ENCODE measurements at regions not wholly inside any gene's neighbourhood (a gene's known extent, or its start where the extent isn't known, plus 50 kb on each side); places are given as distances from the start of the nearest gene placed in this dataset.
"Not testable (repeated sequence)": the region's sequence is repeated elsewhere in the genome, so short reads cannot be mapped to it uniquely, and the experiment has no call there.

DNA sequence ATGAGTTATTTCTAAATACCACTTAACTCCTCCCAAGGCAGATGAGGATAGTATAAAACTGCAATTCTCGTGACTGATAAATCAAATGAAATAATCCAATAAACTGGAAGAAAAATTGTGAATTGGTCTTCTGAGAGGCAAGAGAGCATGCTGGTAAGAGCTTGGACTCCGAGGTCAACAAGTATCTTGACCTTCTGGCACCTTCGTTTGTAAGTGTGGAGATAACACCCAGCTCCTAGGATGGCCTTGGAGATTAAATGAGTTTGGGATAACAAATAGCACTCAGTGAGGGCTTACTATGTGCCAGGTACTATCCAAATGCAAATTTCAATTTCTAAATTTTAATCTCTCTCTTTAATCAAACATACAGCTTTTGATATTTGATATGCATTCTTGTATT is 866.3 kb upstream of the WWC1 start:
- Histone ChIP-seq H3K4me3 (ENCODE audit: low read length) (no peak overlapping the region), H3K27ac (ENCODE audit: low read length) (no peak overlapping the region), H3K27me3 (ENCODE audit: control insufficient read depth, insufficient read depth, low read length) (no peaks in the 10 kb centered on the region), H3K9me3 (ENCODE audit: control insufficient read depth, insufficient read depth, low read length) (no peaks in the 10 kb centered on the region), H3K36me3 (ENCODE audit: control insufficient read depth, insufficient read depth, low read length) (no peaks in the 10 kb centered on the region), H3K4me1 (ENCODE audit: control insufficient read depth, insufficient read depth, low read length) (no peaks in the 10 kb centered on the region)
- DNase-seq: no peak
- H3K4me3 Mint-ChIP-seq: no peak overlapping the region
- intact Hi-C loops (cut with micrococcal nuclease): no loop called here
- 48% methylated on average over 3 of the region's 3 CpGs for WGBS (ENCODE audit: insufficient coverage)
- peaks cover 6 to 13% of the 10 kb centered on the region in 2 donors for H3K9me3 Mint-ChIP-seq
- no peak overlapping the region for H3K27ac Mint-ChIP-seq
- H3K36me3 Mint-ChIP-seq: peaks cover 10% of the 10 kb centered on the region
- TF ChIP-seq, protein P1, sequence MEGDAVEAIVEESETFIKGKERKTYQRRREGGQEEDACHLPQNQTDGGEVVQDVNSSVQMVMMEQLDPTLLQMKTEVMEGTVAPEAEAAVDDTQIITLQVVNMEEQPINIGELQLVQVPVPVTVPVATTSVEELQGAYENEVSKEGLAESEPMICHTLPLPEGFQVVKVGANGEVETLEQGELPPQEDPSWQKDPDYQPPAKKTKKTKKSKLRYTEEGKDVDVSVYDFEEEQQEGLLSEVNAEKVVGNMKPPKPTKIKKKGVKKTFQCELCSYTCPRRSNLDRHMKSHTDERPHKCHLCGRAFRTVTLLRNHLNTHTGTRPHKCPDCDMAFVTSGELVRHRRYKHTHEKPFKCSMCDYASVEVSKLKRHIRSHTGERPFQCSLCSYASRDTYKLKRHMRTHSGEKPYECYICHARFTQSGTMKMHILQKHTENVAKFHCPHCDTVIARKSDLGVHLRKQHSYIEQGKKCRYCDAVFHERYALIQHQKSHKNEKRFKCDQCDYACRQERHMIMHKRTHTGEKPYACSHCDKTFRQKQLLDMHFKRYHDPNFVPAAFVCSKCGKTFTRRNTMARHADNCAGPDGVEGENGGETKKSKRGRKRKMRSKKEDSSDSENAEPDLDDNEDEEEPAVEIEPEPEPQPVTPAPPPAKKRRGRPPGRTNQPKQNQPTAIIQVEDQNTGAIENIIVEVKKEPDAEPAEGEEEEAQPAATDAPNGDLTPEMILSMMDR (IDR thresholded peaks at IDR 0.05): no peak
- H3K27me3 Mint-ChIP-seq (ENCODE audit: low read depth in 2 of 2): no peaks in the 10 kb centered on the region
- no peaks in the 10 kb centered on the region for H3K4me1 Mint-ChIP-seq
- no peak for ATAC-seq

DNA sequence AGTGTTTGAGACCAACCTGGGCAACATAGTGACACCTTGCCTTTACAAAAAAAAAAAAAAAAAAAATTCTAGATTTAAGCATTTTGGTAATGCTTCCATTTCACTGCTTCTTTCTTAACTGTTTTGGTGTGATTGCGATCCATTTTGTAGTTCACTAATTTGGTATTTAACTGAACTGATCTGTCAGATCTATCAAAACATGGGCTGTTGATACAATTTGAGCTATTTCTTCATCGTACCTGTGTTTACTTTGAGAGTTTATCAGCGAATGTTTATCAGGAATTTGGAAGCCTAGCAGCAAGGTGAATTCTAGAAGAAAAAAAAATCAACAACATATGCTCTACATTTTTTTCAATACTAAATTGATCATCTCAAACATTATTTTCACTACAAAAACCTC is 864.9 kb upstream of the WWC1 start:
- H3K4me3 ChIP-seq (ENCODE audit: low read length): no peak overlapping the region
- H3K36me3 Mint-ChIP-seq: peaks cover 10% of the 10 kb centered on the region
- H3K27me3 ChIP-seq (ENCODE audit: control insufficient read depth, insufficient read depth, low read length): no peaks in the 10 kb centered on the region
- DNase-seq (no peak), ATAC-seq (no peak)
- intact Hi-C loops (cut with micrococcal nuclease): no loop called here
- 100% methylated on average over 2 of the region's 3 CpGs for WGBS (ENCODE audit: insufficient coverage)
- H3K27ac Mint-ChIP-seq: no peak overlapping the region
- TF ChIP-seq, protein P1 (IDR thresholded peaks at IDR 0.05): no peak
- no peak overlapping the region for H3K27ac ChIP-seq (ENCODE audit: low read length)
- H3K9me3 Mint-ChIP-seq: peaks cover 6 to 14% of the 10 kb centered on the region in 2 donors
- H3K36me3 ChIP-seq (ENCODE audit: control insufficient read depth, insufficient read depth, low read length): no peaks in the 10 kb centered on the region
- no peak overlapping the region for H3K4me3 Mint-ChIP-seq
- no peaks in the 10 kb centered on the region for H3K27me3 Mint-ChIP-seq (ENCODE audit: low read depth in 2 of 2)
- H3K4me1 Mint-ChIP-seq: no peaks in the 10 kb centered on the region
- H3K4me1 ChIP-seq (ENCODE audit: control insufficient read depth, insufficient read depth, low read length): no peaks in the 10 kb centered on the region
- H3K9me3 ChIP-seq (ENCODE audit: control insufficient read depth, insufficient read depth, low read length): no peaks in the 10 kb centered on the region

DNA sequence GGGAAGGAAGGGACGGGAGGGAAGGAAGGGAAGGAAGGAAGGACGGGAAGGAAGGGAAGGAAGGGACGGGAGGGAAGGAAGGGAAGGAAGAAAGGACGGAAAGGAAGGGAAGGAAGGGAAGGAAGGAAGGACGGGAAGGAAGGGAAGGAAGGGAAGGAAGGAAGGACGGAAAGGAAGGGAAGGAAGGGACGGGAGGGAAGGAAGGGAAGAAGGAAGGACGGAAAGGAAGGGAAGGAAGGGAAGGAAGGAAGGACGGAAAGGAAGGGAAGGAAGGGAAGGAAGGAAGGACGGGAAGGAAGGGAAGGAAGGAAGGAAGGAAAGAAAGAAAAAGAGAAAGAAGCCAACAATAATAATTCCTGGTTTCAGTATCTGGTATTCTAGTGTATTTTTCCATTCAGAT is 863.8 kb upstream of the WWC1 start:
- intact Hi-C loops (cut with micrococcal nuclease); H3K27me3 Mint-ChIP-seq (ENCODE audit: low read depth in 2 of 2); H3K4me3 Mint-ChIP-seq; H3K27me3 ChIP-seq (ENCODE audit: control insufficient read depth, insufficient read depth, low read length); H3K4me3 ChIP-seq (ENCODE audit: low read length); H3K27ac ChIP-seq (ENCODE audit: low read length); H3K36me3 ChIP-seq (ENCODE audit: control insufficient read depth, insufficient read depth, low read length); H3K4me1 Mint-ChIP-seq; H3K4me1 ChIP-seq (ENCODE audit: control insufficient read depth, insufficient read depth, low read length); H3K9me3 ChIP-seq (ENCODE audit: control insufficient read depth, insufficient read depth, low read length); H3K27ac Mint-ChIP-seq; DNase-seq; ATAC-seq: not testable (repeated sequence)
- WGBS (ENCODE audit: insufficient coverage): 89% methylated on average over 10 of the region's 10 CpGs
- peaks cover 6 to 15% of the 10 kb centered on the region in 2 donors for H3K9me3 Mint-ChIP-seq
- peaks cover 10% of the 10 kb centered on the region for H3K36me3 Mint-ChIP-seq

DNA sequence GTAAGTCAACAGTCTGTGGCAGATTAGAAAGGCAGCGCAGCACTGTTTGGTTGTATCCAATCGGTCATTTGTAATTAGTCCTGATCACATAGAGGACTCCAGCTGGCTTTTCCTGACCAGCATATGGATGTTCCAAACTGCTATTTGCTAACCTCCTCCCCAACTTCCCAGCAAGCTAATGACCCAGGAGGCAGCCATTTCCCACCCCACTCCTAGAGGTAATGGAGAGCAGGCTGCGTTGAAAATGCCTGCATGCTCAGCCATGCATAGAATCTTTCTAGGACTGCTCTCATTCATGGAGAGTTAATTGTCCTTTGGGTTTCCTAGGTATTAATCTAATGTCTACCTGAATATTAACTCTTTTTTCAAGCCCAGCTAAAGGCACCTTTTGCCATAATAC is 850.6 kb upstream of the WWC1 start:
- 38% methylated on average over 2 of the region's 3 CpGs for WGBS (ENCODE audit: insufficient coverage)
- intact Hi-C loops (cut with micrococcal nuclease): no loop called here

More for the DNA sequence above, 850.6 kb upstream of the WWC1 start:
- H3K4me3 ChIP-seq (ENCODE audit: low read length): no peak overlapping the region
- Mint-ChIP-seq H3K27me3 (ENCODE audit: low read depth in 2 of 2) (no peaks in the 10 kb centered on the region), H3K4me3 (no peak overlapping the region), H3K4me1 (no peaks in the 10 kb centered on the region), H3K9me3 (peaks cover 7 to 11% of the 10 kb centered on the region in 2 donors), H3K36me3 (no peaks in the 10 kb centered on the region), H3K27ac (no peak overlapping the region)
- H3K4me1 ChIP-seq (ENCODE audit: control insufficient read depth, insufficient read depth, low read length): no peaks in the 10 kb centered on the region
- DNase-seq: no peak
- H3K27me3 ChIP-seq (ENCODE audit: control insufficient read depth, insufficient read depth, low read length): no peaks in the 10 kb centered on the region
- H3K9me3 ChIP-seq (ENCODE audit: control insufficient read depth, insufficient read depth, low read length): peaks cover 8% of the 10 kb centered on the region
- TF ChIP-seq, protein P1 (IDR thresholded peaks at IDR 0.05): no peak
- no peak overlapping the region for H3K27ac ChIP-seq (ENCODE audit: low read length)
- no peaks in the 10 kb centered on the region for H3K36me3 ChIP-seq (ENCODE audit: control insufficient read depth, insufficient read depth, low read length)
- ATAC-seq: no peak

Data from natural killer cell (primary cell).